Fibroblast of pulmonary artery (primary cell): ENCODE measurements at regions not wholly inside any gene's neighbourhood (a gene's known extent, or its start where the extent isn't known, plus 50 kb on each side); places are given as distances from the start of the nearest gene placed in this dataset.

Experiments used
- DNase-seq: peaks from one replicate; pipeline ENCODE4 v3.0.0-alpha.2; 2010; ENCODE audit warnings: low read depth
- H3K4me3 ChIP-seq: replicated peaks from 2 replicates; pipeline ENCODE4 v1.5.1; 2011; ENCODE audit warnings: low read depth, mild to moderate bottlenecking, control low read depth, low read length, moderate library complexity
- CTCF ChIP-seq: IDR thresholded peaks from 2 replicates; pipeline ENCODE4 v1.5.1; 2011; ENCODE audit warnings: mild to moderate bottlenecking, control low read depth, low read length, inconsistent platforms; ENCODE audit errors: missing control alignments

DNA sequence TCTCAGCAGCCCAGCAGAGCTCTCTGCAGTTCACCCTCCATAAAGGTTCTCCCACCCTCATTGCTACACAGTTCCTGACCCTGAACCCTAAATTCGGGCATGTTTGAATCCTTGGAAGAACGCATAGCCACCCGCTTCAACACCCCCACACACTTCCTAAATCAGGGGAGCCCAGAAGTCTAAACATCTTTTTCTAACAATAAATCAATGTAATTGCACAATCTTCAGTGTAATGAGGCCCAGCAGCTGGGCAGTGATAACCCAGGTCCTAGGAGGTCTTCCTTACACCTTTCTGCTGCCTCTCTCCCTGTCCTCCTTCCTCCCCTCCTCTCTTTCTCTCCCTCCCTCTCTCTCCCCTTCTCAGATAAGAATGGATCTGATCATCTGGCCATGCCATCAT, 88.0 kb downstream of the IRX2 start:
- no peak for DNase-seq
- no peak for TF ChIP-seq CTCF

DNA sequence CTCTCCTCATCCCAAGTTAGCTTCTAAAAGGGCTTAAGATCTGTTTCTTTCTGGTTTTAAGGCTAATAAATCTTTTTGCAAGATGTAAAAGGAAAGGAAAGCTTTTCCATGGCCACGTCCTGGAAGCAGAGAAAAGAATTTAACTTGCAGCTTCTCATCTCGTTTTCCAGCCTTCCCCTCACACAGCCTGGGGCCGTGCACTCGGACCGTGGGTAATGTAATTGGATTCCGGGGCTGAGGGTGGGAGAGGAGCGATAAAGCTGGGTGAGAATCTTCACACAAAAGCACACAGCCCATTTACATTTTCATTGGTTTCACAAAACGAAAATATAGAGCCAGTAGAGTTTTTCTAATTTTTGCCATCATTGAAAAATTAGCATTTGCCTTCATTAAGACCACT, 91.2 kb downstream of the IRX2 start:
- no peak for DNase-seq
- no peak overlapping the region for H3K4me3 ChIP-seq
- no peak for TF ChIP-seq CTCF

More for the DNA sequence above, 88.0 kb downstream of the IRX2 start:
- H3K4me3 ChIP-seq = no peak overlapping the region

- H3K4me3 ChIP-seq = no peak overlapping the region
- no peak for DNase-seq
- no peak for TF ChIP-seq CTCF
Measured at GRCh38 chr5:2658881-2659470, 92.5 kb downstream of the IRX2 start.

DNA sequence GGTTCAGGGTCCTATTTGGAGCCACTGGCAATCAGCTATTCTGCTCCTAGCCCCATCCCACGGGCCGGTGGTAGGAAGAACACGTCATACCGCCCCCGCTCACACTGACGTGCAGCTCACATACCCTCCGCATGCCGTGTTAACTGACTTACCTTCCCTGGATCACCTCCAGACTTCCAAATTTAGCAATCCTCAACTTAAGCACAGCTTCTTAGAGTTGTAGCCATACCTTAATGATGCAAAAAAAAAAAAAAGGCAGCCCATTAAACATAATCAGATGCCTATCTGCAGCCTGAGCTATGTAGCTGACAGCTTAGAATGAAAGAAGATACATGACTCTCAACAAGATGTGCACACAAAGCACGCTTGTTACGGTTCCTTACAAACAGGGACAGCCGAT, 93.0 kb downstream of the IRX2 start:
- TF ChIP-seq CTCF = no peak
- no peak overlapping the region for H3K4me3 ChIP-seq
- peak; percentile 50 for DNase-seq

DNA sequence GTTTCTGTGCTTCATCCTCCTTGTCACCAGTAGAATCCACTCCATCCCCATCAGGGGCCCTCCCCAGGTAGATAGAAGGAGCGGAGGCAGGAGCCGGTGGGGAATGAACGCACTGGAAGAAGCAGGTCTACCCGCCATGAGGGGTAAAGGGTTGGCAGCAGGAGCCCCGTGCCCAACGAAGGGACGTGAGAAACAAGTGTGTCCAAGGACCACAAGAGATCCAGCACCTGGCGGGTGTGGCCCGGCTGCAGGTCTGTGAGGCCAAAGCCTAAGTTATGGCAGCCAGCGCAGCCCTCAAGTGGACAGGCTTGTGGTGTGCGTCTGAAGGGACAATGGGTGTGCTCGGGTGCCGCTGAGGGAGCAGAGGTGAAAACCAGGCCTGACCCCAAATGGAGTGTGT, 94.3 kb downstream of the IRX2 start:
- DNase-seq = no peak
- H3K4me3 ChIP-seq = no peak overlapping the region
- TF ChIP-seq CTCF = no peak

DNA sequence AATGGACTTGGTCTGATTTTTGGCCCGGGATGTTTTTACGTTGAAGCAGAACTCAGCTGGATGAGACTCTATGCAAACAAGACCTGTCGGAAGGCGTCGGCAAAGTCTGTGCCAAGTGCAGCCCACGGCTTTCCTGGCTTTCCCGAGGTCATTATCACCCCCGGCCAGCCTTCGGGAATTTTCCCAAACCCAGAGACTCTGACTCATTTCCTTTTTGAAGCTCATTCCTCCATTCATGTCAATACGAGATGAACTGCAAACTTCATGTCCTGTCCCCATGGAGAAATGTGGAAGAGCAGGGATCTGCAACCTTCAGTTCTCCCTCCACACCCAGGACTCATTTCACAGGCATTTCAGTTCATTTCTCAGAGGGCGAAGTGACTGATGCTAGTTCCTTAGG, 95.3 kb downstream of the IRX2 start:
- peak; percentile 75 for DNase-seq
- H3K4me3 ChIP-seq = no peak overlapping the region
- no peak for TF ChIP-seq CTCF

DNA sequence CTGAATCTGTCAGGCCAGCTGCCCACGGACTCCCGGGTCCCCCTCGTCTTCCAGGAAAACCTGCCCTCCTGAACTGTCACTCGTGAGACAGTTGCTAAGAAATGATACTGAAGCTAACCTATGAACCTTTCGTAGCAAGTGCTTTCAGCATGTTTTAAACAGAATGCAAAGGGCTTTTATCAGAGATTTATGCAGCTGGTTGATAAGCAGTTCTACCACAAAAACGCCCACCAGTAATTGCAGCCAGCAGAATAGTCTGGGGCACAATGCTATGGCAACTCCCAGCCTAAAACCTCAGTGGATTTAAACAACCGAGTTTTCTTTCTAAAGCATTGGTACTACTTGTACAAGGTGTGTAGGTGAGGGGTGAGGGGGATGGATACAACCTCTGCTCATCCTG, 97.5 kb downstream of the IRX2 start:
- no peak for DNase-seq
- no peak overlapping the region for H3K4me3 ChIP-seq
- TF ChIP-seq CTCF = no peak
